ENCODE measurements at regions not wholly inside any gene's neighbourhood (a gene's known extent, or its start where the extent isn't known, plus 50 kb on each side); places are given as distances from the start of the nearest gene placed in this dataset.

DNA sequence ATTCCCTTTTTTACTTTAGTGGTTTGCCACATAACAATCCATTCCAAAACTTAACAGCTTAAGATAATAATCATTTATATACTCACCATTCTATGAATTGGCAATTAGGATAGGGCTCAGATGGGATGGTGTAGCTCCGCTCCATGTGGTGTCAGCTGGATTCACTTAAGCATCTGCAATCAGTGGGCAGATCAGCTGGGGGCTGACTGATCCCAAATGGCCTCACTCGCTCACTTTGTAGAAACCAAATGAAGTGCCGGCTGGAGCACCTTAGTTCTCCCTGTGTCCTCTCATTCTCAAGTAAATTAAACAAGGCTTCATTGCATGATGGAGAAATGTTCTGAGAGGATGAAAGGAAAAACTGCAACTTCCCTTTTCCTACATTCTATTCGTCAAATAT, 161.4 kb downstream of the WT1 start:
- no peak for DNase-seq

- no peak for DNase-seq
Measured at GRCh38 chr11:32279672-32280071, 155.7 kb downstream of the WT1 start.

DNA sequence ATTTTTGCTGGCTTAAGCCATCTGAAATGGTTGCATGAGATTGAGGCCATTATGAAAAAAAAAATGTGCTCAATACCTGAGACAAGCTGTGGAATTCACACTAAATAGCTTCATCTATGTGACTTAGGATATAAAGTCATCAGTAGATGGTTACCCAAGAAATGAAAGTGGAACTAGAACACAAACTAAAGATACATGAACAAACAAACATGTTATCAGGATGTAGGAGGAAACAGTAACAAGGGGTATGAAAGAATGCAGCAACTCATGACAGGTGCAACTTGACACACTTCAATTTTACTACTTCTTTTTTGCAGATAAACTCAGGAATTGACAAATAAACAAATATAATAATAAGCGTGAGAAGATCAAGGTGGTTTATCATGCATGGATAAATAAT, 155.0 kb downstream of the WT1 start:
- DNase-seq = no peak

DNA sequence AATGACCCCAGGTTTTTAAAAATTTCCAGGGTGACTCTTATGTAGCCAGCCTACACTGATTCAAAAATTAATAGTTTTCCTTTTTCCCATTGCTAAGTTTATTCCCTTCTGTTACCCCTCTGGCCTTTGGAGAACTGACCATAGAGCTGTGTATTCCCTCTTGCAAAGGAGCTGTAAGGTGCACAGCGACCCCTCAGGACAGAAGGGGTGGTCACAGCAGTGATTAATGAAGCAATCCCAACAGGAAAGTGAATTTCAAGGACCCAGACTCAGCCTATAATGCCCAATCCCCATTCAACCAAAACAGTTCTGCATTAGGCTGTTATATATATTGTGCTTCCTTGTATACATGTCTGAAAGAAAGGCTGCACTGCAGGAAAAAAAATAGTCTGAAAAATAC, 147.1 kb downstream of the WT1 start:
- no peak for DNase-seq

DNA sequence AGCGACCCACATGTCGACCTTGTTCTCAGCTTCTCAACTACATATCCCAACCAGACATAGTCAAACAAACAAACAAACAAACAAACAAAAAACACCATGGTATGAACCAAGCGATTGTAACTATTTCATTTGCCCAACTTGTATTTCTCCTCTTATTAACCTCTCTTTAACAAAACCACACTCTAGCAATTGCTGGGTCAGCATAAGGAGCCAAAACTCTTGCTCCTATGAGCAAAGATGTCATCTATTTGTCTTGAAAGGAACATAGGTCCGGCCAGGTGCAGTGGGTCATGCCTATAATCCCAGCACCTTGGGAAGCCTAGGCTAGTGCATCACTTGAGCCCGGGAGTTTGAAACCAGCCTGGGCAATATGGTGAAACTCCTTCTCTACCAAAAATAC, 145.6 kb downstream of the WT1 start:
- no peak for DNase-seq

DNA sequence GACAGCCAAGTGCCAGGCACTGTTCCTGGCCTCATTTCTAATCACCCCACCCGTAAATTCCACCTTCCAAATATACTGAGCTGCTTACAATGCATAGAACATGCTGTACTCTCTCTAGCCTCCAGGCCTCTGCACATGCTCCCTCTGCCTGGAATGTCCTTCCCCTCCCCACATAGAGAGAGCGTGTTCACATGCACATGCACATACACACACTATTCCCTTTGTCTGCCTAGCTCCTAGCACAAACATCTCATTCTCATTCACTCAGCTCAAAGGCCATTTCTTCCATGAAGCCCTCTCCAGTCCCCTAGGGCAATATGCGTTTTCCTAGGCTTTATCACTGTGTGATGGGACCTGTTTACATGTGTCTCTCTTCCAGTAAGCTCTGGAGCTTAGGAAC, 144.6 kb downstream of the WT1 start:
- DNase-seq = no peak

GRCh38 chr11:32297611-32298011, 137.7 kb downstream of the WT1 start:
- DNase-seq = no peak

DNA sequence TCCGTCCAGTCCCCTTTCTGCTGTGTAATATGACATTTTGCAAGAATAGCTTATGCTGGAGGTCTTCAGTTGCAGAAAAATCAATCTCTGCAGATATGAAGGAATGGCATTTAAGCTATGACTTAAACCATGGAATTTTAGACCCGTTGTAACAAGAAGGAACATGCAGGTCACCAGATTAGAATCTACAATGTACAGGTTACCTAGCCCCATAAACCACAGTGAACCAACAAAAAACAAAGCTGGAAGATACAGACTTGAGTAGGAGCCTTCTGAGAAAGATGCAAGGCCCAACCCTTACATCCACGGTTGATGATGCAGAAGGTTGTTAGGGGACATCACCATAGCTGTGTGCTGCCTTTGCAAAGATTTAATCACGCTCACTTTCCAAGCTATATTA, 132.5 kb downstream of the WT1 start:
- DNase-seq = no peak

DNA sequence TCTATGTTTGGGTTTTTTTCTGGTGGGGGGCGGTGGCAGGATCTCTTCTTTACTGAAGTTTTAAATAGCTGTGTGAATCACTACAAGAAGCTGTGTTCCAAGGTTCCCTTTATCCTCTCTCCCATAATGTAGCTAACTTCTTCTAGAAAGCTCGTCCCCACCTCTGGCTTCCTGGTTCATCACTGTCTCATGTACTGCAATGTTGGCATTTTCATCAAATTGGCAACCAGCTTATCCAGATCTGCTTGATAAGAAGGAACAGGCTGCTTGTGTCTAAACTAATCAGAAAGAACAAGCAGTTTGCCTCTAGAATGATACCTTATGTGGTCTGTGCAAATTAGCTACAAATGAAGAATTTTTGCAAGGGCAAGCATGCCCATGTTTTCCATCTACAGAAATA, 130.8 kb downstream of the WT1 start:
- DNase-seq = no peak

GRCh38 chr11:32305460-32305859, 129.9 kb downstream of the WT1 start:
- DNase-seq = no peak

DNA sequence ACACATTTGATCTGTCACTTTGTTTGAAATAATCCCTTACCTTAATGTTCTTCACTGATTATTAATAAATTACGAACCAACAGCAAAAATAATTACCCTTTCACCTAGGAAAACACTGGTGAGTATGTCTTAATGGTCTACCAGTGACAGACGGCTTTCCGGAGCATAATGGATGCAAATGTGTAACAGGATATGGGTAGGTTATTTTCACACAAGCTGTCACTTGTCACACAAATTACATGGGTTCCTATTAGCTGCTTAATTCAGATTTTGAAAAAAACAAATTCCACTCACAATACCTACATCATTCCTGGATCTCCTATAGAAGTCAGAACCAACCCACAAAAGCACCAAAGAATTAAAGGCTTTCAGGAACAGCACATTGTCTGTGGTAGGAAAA, 127.9 kb downstream of the WT1 start:
- no peak for DNase-seq

DNA sequence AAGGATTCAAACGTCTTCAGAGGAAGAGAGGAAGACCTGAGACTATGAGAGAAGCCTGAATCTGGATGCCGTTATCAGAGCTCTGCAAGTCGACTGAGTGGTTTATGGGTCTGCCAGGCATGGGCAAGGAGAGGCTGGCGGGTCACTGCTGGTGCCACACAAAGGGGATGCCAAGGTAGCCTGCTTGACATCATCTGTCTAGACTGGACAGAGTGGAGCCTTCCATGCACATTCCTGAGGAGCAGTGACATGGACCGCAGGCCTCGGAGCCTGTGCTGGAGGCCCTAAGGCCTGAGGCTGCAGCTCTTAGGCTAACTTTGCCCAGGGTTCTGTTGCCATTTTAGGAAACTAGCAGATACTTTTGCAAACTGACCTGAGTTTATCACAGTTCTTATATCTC, 127.4 kb downstream of the WT1 start:
- DNase-seq = no peak

DNA sequence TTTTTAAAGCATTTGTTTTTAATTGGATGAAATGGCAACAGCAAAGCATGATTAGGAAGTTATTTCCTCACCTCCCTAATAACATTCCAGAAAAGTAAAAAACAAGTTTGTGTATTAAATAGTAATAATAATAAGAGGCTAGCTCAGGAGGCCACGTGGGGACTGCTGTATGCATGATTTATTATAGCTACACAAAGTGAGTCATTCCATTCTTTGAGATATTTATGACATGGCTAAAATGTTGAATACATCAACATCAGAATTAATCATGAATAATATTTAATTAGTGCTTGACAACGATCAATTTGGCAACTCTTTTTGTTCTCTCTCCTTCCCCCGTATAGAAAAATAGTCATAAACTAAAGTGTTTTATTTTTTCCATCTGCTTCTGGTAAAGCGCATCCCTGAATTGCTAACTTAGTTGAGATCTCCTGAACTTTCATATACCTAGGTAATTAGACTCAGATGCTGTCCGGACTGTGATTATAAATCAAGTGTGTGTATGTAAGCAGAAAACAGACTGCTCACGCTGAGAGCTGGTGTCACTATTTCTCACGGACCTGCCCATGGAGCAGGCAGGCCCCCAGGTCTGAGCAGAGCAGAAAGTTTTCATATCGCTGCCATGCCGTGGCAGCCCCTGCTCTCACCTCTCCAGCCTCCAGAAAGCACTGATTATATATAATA, 125.7 kb downstream of the WT1 start:
- DNase-seq = no peak

GRCh38 chr11:32310214-32310601, 125.1 kb downstream of the WT1 start:
- no peak for DNase-seq

- DNase-seq = no peak
Measured at GRCh38 chr11:32311346-32312065, 123.8 kb downstream of the WT1 start.

DNA sequence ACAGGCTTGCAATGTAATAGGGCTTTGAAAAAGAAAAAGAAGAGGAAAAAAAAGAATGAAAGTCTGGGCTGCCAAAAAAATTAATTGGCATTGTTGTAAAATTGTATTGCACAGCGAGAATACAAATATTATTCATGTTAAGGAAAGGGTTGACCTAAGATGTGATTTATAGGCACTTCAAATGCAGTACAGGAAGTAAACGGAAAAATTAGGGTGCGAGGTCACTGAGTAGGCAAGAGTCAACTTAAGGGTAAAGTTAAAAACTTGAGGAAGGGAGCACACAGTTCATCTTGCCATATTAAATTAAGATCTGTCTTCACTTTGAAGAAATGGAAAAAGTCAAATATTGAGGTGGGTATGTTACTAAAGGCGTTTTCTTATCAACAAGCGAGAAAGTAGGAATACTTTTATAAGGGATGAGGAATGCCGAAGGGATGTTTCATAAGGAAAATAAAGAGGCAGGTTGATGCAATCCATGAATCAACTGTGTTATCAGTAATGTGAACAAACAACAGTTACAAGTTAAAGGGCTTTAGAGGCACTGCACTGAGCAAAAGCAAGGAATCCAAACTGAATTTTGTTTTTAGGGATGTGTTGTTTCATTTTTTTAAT, 123.0 kb downstream of the WT1 start:
- DNase-seq = no peak

GRCh38 chr11:32312865-32313403, 122.4 kb downstream of the WT1 start:
- DNase-seq = no peak

GRCh38 chr11:32313477-32313876, 121.9 kb downstream of the WT1 start:
- DNase-seq = no peak

GRCh38 chr11:32315121-32315520, 120.2 kb downstream of the WT1 start:
- no peak for DNase-seq

DNA sequence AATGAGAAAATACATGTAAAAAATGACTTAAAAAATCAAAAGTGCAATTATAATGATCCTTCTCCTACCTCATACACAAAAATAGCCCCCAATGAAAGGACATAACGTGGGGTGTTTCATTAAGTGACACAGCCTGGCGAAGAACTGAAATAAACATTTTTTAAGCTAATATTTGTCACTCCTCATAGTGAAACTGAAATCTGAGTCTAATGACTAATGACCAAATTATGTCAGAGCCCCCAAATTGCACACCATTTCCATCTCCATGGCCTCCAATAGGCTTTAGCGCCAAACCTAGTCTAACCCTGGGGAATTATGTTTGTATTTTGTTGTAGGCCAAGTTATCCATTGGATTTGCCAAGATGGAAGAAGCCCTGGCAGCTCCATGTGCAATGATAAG, 119.1 kb downstream of the WT1 start:
- DNase-seq = no peak

DNA sequence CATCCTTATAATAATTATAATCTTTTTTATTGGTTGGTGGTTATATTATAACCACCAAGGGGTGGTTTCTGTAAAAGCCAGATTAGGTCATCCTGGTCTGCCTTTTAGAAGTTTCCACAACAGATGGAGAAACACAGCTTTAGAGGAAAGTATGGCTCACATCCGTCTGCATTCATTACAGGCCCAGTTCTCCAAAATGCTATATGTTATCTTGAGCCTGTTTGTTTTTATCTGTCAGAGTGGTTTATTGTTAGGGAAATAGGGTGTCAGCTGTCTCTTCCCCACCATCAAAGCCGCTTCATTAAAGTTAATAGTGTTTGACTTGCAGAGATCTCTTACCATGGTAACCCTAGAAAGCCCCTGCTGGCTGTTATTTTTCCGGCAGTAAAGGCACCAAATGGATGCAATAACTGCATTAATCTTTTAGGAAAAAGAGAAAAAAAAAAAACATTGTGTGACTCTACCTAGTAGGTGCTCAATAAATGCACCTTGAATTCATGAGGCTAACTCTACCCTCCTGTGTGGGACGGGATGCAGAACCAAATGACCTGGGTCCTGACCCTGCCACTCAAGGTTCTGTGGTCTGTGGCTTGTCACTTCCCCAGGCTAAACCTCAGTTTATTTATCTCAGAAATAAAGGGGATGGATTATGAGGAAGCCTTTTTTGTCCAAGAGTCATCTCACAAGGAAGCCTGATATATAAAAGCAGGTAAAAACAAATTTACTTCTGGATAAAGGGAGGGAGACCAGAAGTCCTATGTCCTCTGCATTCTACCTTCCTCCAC, 118.3 kb downstream of the WT1 start:
- no peak for DNase-seq

GRCh38 chr11:32317643-32318042, 117.7 kb downstream of the WT1 start:
- no peak for DNase-seq

All from stimulated activated CD4-positive, alpha-beta T cell treated with anti-CD3 and anti-CD28 coated beads, Interleukin-4, amount 100 ng/mL, for 4 hours (primary cell).